ENCODE measurements at regions not wholly inside any gene's neighbourhood (a gene's known extent, or its start where the extent isn't known, plus 50 kb on each side); places are given as distances from the start of the nearest gene placed in this dataset.

GRCh38 chr1:234879147-234880080 is 249.2 kb downstream of the TOMM20 start:
- H3K4me2 ChIP-seq (replicated peaks; ENCODE audit: extremely low read depth, low read length, poor library complexity, severe bottlenecking), result no peak overlapping the region
- Mint-ChIP-seq H3K4me3 (no peak overlapping the region), H3K27ac (peak overlapping the region; percentile 32 to 85 (median 79)), H3K36me3 (peaks cover 6 to 15% of the 10 kb centered on the region in 2 donors), H3K9me3 (peaks cover 4 to 7% (median 6%) of the 10 kb centered on the region in 7 donors), H3K27me3 (ENCODE audit: low read depth in 3 of 3) (peaks cover 0 to 4% (median 2%) of the 10 kb centered on the region in 3 donors), H3K4me1 (peaks cover 82% of the 10 kb centered on the region)
- intact Hi-C loops (cut with micrococcal nuclease), result loop anchor here (5.0 kb wide), 3 partner anchors 37 to 43 kb away; no protein-coding TSS in a partner anchor
- no peaks in the 10 kb centered on the region for H4K20me1 ChIP-seq (ENCODE audit: insufficient read depth, low read length)
- peaks cover 64 to 82% of the 10 kb centered on the region in 2 donors for H3K4me1 ChIP-seq (ENCODE audit: control insufficient read depth in 1 of 2, insufficient read depth in 2 of 2, low read length in 2 of 2)
- no peak overlapping the region for H3K4me3 ChIP-seq (replicated peaks in 1 of 3; ENCODE audit: low read depth in 2 of 3, low read length in 3 of 3)
- no peak overlapping the region for H2AFZ ChIP-seq (ENCODE audit: insufficient read depth, low read depth, low read length, poor library complexity, severe bottlenecking)
- DNase-seq, result no peak
- no peak overlapping the region for H3K27ac ChIP-seq (ENCODE audit: low read depth in 1 of 2, low read length in 2 of 2)
- H3K79me2 ChIP-seq (ENCODE audit: insufficient read depth, low read length), result no peaks in the 10 kb centered on the region
- peaks cover 0 to 5% of the 10 kb centered on the region in 2 donors for H3K9me3 ChIP-seq (replicated peaks in 1 of 2; ENCODE audit: control insufficient read depth in 1 of 2, insufficient read depth in 1 of 2, low read length in 2 of 2)
- H3K36me3 ChIP-seq (replicated peaks in 1 of 2; ENCODE audit: control insufficient read depth in 1 of 2, insufficient read depth in 2 of 2, low read length in 2 of 2), result no peaks in the 10 kb centered on the region
- 69% methylated on average over 4 of the region's 9 CpGs for WGBS (ENCODE audit: insufficient coverage)
- no peak for TF ChIP-seq CTCF (IDR thresholded peaks at IDR 0.05)
- no peak overlapping the region for H3K9ac ChIP-seq (ENCODE audit: insufficient read depth, low read length, poor library complexity, severe bottlenecking)
- H3K27me3 ChIP-seq (ENCODE audit: control insufficient read depth in 2 of 2, insufficient read depth in 2 of 2, low read length in 2 of 2), result no peaks in the 10 kb centered on the region

- Histone ChIP-seq H3K27ac (ENCODE audit: low read depth in 1 of 2, low read length in 2 of 2) (no peak overlapping the region), H3K4me3 (replicated peaks in 1 of 3; ENCODE audit: low read depth in 2 of 3, low read length in 3 of 3) (no peak overlapping the region), H3K9me3 (replicated peaks in 1 of 2; ENCODE audit: control insufficient read depth in 1 of 2, insufficient read depth in 1 of 2, low read length in 2 of 2) (peaks cover 0 to 4% of the 10 kb centered on the region in 2 donors), H3K9ac (ENCODE audit: insufficient read depth, low read length, poor library complexity, severe bottlenecking) (no peak overlapping the region), H3K4me2 (replicated peaks; ENCODE audit: extremely low read depth, low read length, poor library complexity, severe bottlenecking) (no peak overlapping the region), H4K20me1 (ENCODE audit: insufficient read depth, low read length) (no peaks in the 10 kb centered on the region), H3K79me2 (ENCODE audit: insufficient read depth, low read length) (no peaks in the 10 kb centered on the region), H3K27me3 (ENCODE audit: control insufficient read depth in 2 of 2, insufficient read depth in 2 of 2, low read length in 2 of 2) (no peaks in the 10 kb centered on the region), H3K4me1 (ENCODE audit: control insufficient read depth in 1 of 2, insufficient read depth in 2 of 2, low read length in 2 of 2) (peaks cover 76 to 88% of the 10 kb centered on the region in 2 donors), H2AFZ (ENCODE audit: insufficient read depth, low read depth, low read length, poor library complexity, severe bottlenecking) (no peak overlapping the region), H3K36me3 (replicated peaks in 1 of 2; ENCODE audit: control insufficient read depth in 1 of 2, insufficient read depth in 2 of 2, low read length in 2 of 2) (no peaks in the 10 kb centered on the region)
- H3K27ac Mint-ChIP-seq, result no peak overlapping the region
- intact Hi-C loops (cut with micrococcal nuclease), result no loop called here
- DNase-seq, result no peak
- peaks cover 2 to 6% (median 4%) of the 10 kb centered on the region in 7 donors for H3K9me3 Mint-ChIP-seq
- no peak overlapping the region for H3K4me3 Mint-ChIP-seq
- peaks cover 6 to 15% of the 10 kb centered on the region in 2 donors for H3K36me3 Mint-ChIP-seq
- H3K4me1 Mint-ChIP-seq, result peaks cover 88% of the 10 kb centered on the region
- WGBS (ENCODE audit: insufficient coverage), result 78% methylated on average over 9 of the region's 12 CpGs
- peaks cover 0 to 2% (median 1%) of the 10 kb centered on the region in 3 donors for H3K27me3 Mint-ChIP-seq (ENCODE audit: low read depth in 3 of 3)
- TF ChIP-seq CTCF (IDR thresholded peaks at IDR 0.05), result no peak
These were observed 250.3 kb downstream of the TOMM20 start for GRCh38 chr1:234878288-234878687.

Data from CD14-positive monocyte (primary cell).